ENCODE measurements at regions not wholly inside any gene's neighbourhood (a gene's known extent, or its start where the extent isn't known, plus 50 kb on each side); places are given as distances from the start of the nearest gene placed in this dataset.
"Not testable (repeated sequence)": the region's sequence is repeated elsewhere in the genome, so short reads cannot be mapped to it uniquely, and the experiment has no call there.

DNA sequence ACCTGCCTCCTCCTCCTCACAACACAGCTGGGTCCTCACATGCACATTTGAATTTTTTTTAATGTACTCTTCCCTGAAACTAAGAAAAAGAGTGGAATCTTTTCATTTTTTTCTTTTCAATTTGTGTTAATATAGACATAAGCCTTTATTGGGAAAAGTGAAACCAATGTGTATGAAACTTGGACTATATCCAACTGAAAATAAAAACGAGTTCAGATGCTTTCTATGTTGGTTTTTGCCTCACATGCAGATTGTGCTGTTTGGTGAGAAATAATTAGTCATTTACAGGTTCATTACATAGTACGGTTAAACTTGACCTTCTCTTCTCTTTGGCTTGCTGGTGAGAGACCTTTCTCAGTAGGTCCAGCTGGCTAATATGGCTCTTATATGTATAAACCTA lies 515.2 kb upstream of the FANCL start:
- no peaks in the 10 kb centered on the region for H3K36me3 ChIP-seq (ENCODE audit: control insufficient read depth in 2 of 2, insufficient read depth in 2 of 2, low read length in 1 of 2)
- no peak overlapping the region for H3K27ac ChIP-seq (ENCODE audit: low read depth in 2 of 2, low read length in 1 of 2)
- no peaks in the 10 kb centered on the region for H3K27me3 ChIP-seq (ENCODE audit: control insufficient read depth in 1 of 2, insufficient read depth in 2 of 2, low read length in 2 of 2)
- 22 to 30% methylated on average over 2 of the region's 2 CpGs for WGBS, 2 donors
- no peaks in the 10 kb centered on the region for H3K4me1 ChIP-seq (ENCODE audit: control insufficient read depth in 2 of 2, insufficient read depth in 2 of 2, low read length in 1 of 2)
- H3K9me3 ChIP-seq (ENCODE audit: control insufficient read depth in 2 of 2, insufficient read depth in 1 of 2, low read depth in 1 of 2, low read length in 1 of 2), result no peaks in the 10 kb centered on the region
- no peak overlapping the region for H3K4me3 ChIP-seq (ENCODE audit: low read depth in 1 of 2, low read length in 2 of 2)

GRCh38 chr2:58752507-58752906 lies 511.4 kb upstream of the FANCL start:
- not testable (repeated sequence) for H3K27ac ChIP-seq (ENCODE audit: low read depth in 2 of 2, low read length in 1 of 2); H3K4me3 ChIP-seq (ENCODE audit: low read depth in 1 of 2, low read length in 2 of 2); H3K9me3 ChIP-seq (ENCODE audit: control insufficient read depth in 2 of 2, insufficient read depth in 1 of 2, low read depth in 1 of 2, low read length in 1 of 2); H3K36me3 ChIP-seq (ENCODE audit: control insufficient read depth in 2 of 2, insufficient read depth in 2 of 2, low read length in 1 of 2); H3K27me3 ChIP-seq (ENCODE audit: control insufficient read depth in 1 of 2, insufficient read depth in 2 of 2, low read length in 2 of 2); H3K4me1 ChIP-seq (ENCODE audit: control insufficient read depth in 2 of 2, insufficient read depth in 2 of 2, low read length in 1 of 2)
- 48 to 68% methylated on average over 2 of the region's 2 CpGs for WGBS, 2 donors

DNA sequence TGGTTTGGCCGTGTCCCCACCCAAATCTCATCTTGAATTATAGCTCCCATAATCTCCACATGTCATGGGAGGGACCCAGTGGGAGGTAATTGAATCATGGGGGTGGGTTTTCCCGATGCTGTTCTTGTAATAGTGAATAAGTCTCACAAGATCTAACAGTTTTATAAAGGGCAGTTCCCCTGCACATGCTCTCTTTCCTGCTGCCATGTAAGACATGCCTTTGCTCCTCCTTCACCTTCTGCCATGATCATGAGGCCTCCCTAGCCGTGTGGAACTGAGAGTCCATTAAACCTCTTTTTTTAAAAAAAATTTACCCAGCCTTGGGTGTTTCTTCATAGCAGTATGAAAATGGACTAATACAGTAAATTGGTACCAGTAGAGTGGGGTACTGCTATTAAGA lies 510.6 kb upstream of the FANCL start:
- not testable (repeated sequence) for H3K9me3 ChIP-seq (ENCODE audit: control insufficient read depth in 2 of 2, insufficient read depth in 1 of 2, low read depth in 1 of 2, low read length in 1 of 2); H3K27me3 ChIP-seq (ENCODE audit: control insufficient read depth in 1 of 2, insufficient read depth in 2 of 2, low read length in 2 of 2); H3K4me3 ChIP-seq (ENCODE audit: low read depth in 1 of 2, low read length in 2 of 2); H3K4me1 ChIP-seq (ENCODE audit: control insufficient read depth in 2 of 2, insufficient read depth in 2 of 2, low read length in 1 of 2); H3K36me3 ChIP-seq (ENCODE audit: control insufficient read depth in 2 of 2, insufficient read depth in 2 of 2, low read length in 1 of 2); H3K27ac ChIP-seq (ENCODE audit: low read depth in 2 of 2, low read length in 1 of 2)
- 75 to 76% methylated on average over 3 of the region's 3 CpGs for WGBS, 2 donors

GRCh38 chr2:58749041-58749440 lies 507.9 kb upstream of the FANCL start:
- H3K9me3 ChIP-seq (ENCODE audit: control insufficient read depth in 2 of 2, insufficient read depth in 1 of 2, low read depth in 1 of 2, low read length in 1 of 2), result no peaks in the 10 kb centered on the region
- H3K4me1 ChIP-seq (ENCODE audit: control insufficient read depth in 2 of 2, insufficient read depth in 2 of 2, low read length in 1 of 2), result no peaks in the 10 kb centered on the region
- H3K36me3 ChIP-seq (ENCODE audit: control insufficient read depth in 2 of 2, insufficient read depth in 2 of 2, low read length in 1 of 2), result no peaks in the 10 kb centered on the region
- H3K4me3 ChIP-seq (ENCODE audit: low read depth in 1 of 2, low read length in 2 of 2), result no peak overlapping the region
- no peak overlapping the region for H3K27ac ChIP-seq (ENCODE audit: low read depth in 2 of 2, low read length in 1 of 2)
- no peaks in the 10 kb centered on the region for H3K27me3 ChIP-seq (ENCODE audit: control insufficient read depth in 1 of 2, insufficient read depth in 2 of 2, low read length in 2 of 2)

- not testable (repeated sequence) for H3K4me1 ChIP-seq (ENCODE audit: control insufficient read depth in 2 of 2, insufficient read depth in 2 of 2, low read length in 1 of 2); H3K4me3 ChIP-seq (ENCODE audit: low read depth in 1 of 2, low read length in 2 of 2); H3K27me3 ChIP-seq (ENCODE audit: control insufficient read depth in 1 of 2, insufficient read depth in 2 of 2, low read length in 2 of 2); H3K36me3 ChIP-seq (ENCODE audit: control insufficient read depth in 2 of 2, insufficient read depth in 2 of 2, low read length in 1 of 2); H3K9me3 ChIP-seq (ENCODE audit: control insufficient read depth in 2 of 2, insufficient read depth in 1 of 2, low read depth in 1 of 2, low read length in 1 of 2); H3K27ac ChIP-seq (ENCODE audit: low read depth in 2 of 2, low read length in 1 of 2)
- WGBS, 2 donors, result 53 to 74% methylated on average over 2 of the region's 2 CpGs
Observed at GRCh38 chr2:58745334-58745733, 504.2 kb upstream of the FANCL start.

DNA sequence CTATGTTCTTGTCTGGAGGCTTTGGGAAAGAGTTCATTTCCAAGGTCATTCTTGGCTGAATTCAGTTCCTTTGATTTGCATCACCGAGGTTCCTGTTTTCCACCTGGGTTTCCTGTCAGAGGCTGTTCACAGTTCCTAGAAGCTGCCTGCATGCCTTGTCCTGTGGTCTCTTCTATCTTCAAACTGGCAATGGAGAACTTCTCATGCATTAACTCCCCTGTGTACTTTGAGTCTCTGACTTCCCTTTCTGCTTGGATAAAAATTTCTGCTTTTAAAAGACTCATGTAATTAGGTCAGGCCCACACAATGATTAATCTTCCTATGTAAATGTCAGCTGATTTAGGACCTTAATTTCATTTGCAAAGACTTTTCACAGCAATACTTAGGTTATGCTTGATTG lies 499.3 kb upstream of the FANCL start:
- 55 to 59% methylated on average over 1 of the region's 1 CpG for WGBS, 2 donors
- H3K4me1 ChIP-seq (ENCODE audit: control insufficient read depth in 2 of 2, insufficient read depth in 2 of 2, low read length in 1 of 2), result no peaks in the 10 kb centered on the region
- H3K27me3 ChIP-seq (ENCODE audit: control insufficient read depth in 1 of 2, insufficient read depth in 2 of 2, low read length in 2 of 2), result no peaks in the 10 kb centered on the region
- H3K36me3 ChIP-seq (ENCODE audit: control insufficient read depth in 2 of 2, insufficient read depth in 2 of 2, low read length in 1 of 2), result no peaks in the 10 kb centered on the region
- H3K4me3 ChIP-seq (ENCODE audit: low read depth in 1 of 2, low read length in 2 of 2), result no peak overlapping the region
- no peaks in the 10 kb centered on the region for H3K9me3 ChIP-seq (ENCODE audit: control insufficient read depth in 2 of 2, insufficient read depth in 1 of 2, low read depth in 1 of 2, low read length in 1 of 2)
- H3K27ac ChIP-seq (ENCODE audit: low read depth in 2 of 2, low read length in 1 of 2), result no peak overlapping the region

GRCh38 chr2:58739033-58739432 lies 497.9 kb upstream of the FANCL start:
- Histone ChIP-seq H3K27ac (ENCODE audit: low read depth in 2 of 2, low read length in 1 of 2) (no peak overlapping the region), H3K9me3 (ENCODE audit: control insufficient read depth in 2 of 2, insufficient read depth in 1 of 2, low read depth in 1 of 2, low read length in 1 of 2) (no peaks in the 10 kb centered on the region)
- WGBS, 2 donors, result 66 to 68% methylated on average over 1 of the region's 1 CpG

GRCh38 chr2:58734365-58734764 lies 493.2 kb upstream of the FANCL start:
- H3K27ac ChIP-seq (ENCODE audit: low read depth in 2 of 2, low read length in 1 of 2), result no peak overlapping the region
- no peak overlapping the region for H3K4me3 ChIP-seq (ENCODE audit: low read depth in 1 of 2, low read length in 2 of 2)
- 81 to 83% methylated on average over 1 of the region's 1 CpG for WGBS, 2 donors
- no peaks in the 10 kb centered on the region for H3K4me1 ChIP-seq (ENCODE audit: control insufficient read depth in 2 of 2, insufficient read depth in 2 of 2, low read length in 1 of 2)
- H3K27me3 ChIP-seq (ENCODE audit: control insufficient read depth in 1 of 2, insufficient read depth in 2 of 2, low read length in 2 of 2), result no peaks in the 10 kb centered on the region
- no peaks in the 10 kb centered on the region for H3K36me3 ChIP-seq (ENCODE audit: control insufficient read depth in 2 of 2, insufficient read depth in 2 of 2, low read length in 1 of 2)
- H3K9me3 ChIP-seq (ENCODE audit: control insufficient read depth in 2 of 2, insufficient read depth in 1 of 2, low read depth in 1 of 2, low read length in 1 of 2), result no peaks in the 10 kb centered on the region

More at GRCh38 chr2:58739033-58739432, 497.9 kb upstream of the FANCL start:
- Histone ChIP-seq H3K4me1 (ENCODE audit: control insufficient read depth in 2 of 2, insufficient read depth in 2 of 2, low read length in 1 of 2) (no peaks in the 10 kb centered on the region), H3K36me3 (ENCODE audit: control insufficient read depth in 2 of 2, insufficient read depth in 2 of 2, low read length in 1 of 2) (no peaks in the 10 kb centered on the region), H3K27me3 (ENCODE audit: control insufficient read depth in 1 of 2, insufficient read depth in 2 of 2, low read length in 2 of 2) (no peaks in the 10 kb centered on the region), H3K4me3 (ENCODE audit: low read depth in 1 of 2, low read length in 2 of 2) (no peak overlapping the region)

DNA sequence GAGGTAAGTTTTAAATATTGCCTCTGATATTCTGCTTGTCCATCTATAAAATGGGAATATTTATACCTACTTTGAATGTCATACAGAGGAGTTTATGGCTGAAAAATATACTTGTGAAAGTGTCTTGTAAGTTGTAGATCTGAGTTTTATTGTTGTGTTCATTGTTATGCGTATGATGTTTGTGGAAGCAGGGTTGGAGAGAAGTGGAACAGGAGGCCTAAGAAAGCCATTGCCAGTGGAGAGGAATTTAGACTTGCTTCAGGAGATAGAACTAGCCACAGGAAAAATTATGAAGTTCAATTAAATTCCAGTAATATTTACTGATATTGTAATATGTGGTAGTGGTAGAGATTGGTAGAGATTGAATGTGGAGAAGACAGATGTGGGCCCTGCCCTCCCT lies 491.9 kb upstream of the FANCL start:
- no peaks in the 10 kb centered on the region for H3K4me1 ChIP-seq (ENCODE audit: control insufficient read depth in 2 of 2, insufficient read depth in 2 of 2, low read length in 1 of 2)
- no peak overlapping the region for H3K4me3 ChIP-seq (ENCODE audit: low read depth in 1 of 2, low read length in 2 of 2)
- no peak overlapping the region for H3K27ac ChIP-seq (ENCODE audit: low read depth in 2 of 2, low read length in 1 of 2)
- WGBS, 2 donors, result 95 to 98% methylated on average over 1 of the region's 1 CpG
- H3K36me3 ChIP-seq (ENCODE audit: control insufficient read depth in 2 of 2, insufficient read depth in 2 of 2, low read length in 1 of 2), result no peaks in the 10 kb centered on the region
- H3K9me3 ChIP-seq (ENCODE audit: control insufficient read depth in 2 of 2, insufficient read depth in 1 of 2, low read depth in 1 of 2, low read length in 1 of 2), result no peaks in the 10 kb centered on the region
- H3K27me3 ChIP-seq (ENCODE audit: control insufficient read depth in 1 of 2, insufficient read depth in 2 of 2, low read length in 2 of 2), result no peaks in the 10 kb centered on the region

DNA sequence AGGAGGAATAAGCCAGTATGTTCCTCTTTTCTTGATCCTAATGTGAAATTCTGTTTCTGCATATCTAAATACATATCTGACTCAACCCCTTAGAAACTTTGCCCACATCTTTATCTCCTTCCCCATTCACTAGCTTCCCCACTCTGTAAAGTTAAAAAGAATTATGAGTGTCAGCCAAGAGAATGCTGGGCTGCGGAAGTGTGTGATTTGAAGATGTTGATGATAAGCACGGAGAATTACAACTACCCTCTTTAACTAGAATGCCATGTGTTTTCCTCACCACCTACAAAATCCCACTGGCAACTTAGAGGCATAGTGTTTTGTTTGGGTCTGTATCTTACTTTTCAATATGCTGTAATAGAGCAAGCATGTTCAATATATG lies 490.4 kb upstream of the FANCL start:
- Histone ChIP-seq H3K27ac (ENCODE audit: low read depth in 2 of 2, low read length in 1 of 2) (no peak overlapping the region), H3K4me3 (ENCODE audit: low read depth in 1 of 2, low read length in 2 of 2) (no peak overlapping the region), H3K36me3 (ENCODE audit: control insufficient read depth in 2 of 2, insufficient read depth in 2 of 2, low read length in 1 of 2) (no peaks in the 10 kb centered on the region), H3K4me1 (ENCODE audit: control insufficient read depth in 2 of 2, insufficient read depth in 2 of 2, low read length in 1 of 2) (no peaks in the 10 kb centered on the region), H3K27me3 (ENCODE audit: control insufficient read depth in 1 of 2, insufficient read depth in 2 of 2, low read length in 2 of 2) (no peaks in the 10 kb centered on the region), H3K9me3 (ENCODE audit: control insufficient read depth in 2 of 2, insufficient read depth in 1 of 2, low read depth in 1 of 2, low read length in 1 of 2) (no peaks in the 10 kb centered on the region)
- 48 to 52% methylated on average over 2 of the region's 2 CpGs for WGBS, 2 donors
